GM12878 (cell line): ENCODE measurements at regions not wholly inside any gene's neighbourhood (a gene's known extent, or its start where the extent isn't known, plus 50 kb on each side); places are given as distances from the start of the nearest gene placed in this dataset.

Source experiments
- EGR1 ChIP-seq, 2 experiments: IDR thresholded peaks; 1 replicate in 1 of 2; 2 replicates in 1 of 2; pipeline ENCODE4 v1.6.1; 2011 to 2012; ENCODE audit warnings: low read depth in 2 of 2, low read length in 2 of 2, borderline replicate concordance in 1 of 2, mild to moderate bottlenecking in 1 of 2, moderate library complexity in 1 of 2
- JUND ChIP-seq: IDR thresholded peaks from 2 replicates; pipeline ENCODE4 v1.6.1; 2012; ENCODE audit warnings: low read depth, mild to moderate bottlenecking, low read length, improper control_type of control experiment, moderate library complexity
- NFIC ChIP-seq: IDR thresholded peaks from 2 replicates; pipeline ENCODE4 v1.6.1; 2012; ENCODE audit warnings: low read depth, mild to moderate bottlenecking, inconsistent platforms, low read length, moderate library complexity
- POLR2A ChIP-seq: IDR thresholded peaks from 2 replicates; pipeline ENCODE4 v1.6.1; 2011; ENCODE audit warnings: low read depth, mild to moderate bottlenecking, low read length
- RAD21 ChIP-seq: IDR thresholded peaks from 2 replicates; pipeline ENCODE4 v1.6.1; 2011; ENCODE audit warnings: mild to moderate bottlenecking, low read depth, low read length, moderate library complexity; ENCODE audit not compliant: insufficient read depth
- TAF1 ChIP-seq: IDR thresholded peaks from 2 replicates; pipeline ENCODE4 v1.6.1; 2011; ENCODE audit warnings: mild to moderate bottlenecking, low read depth, low read length, borderline replicate concordance
- YY1 ChIP-seq: IDR thresholded peaks from 2 replicates; pipeline ENCODE4 v1.6.1; 2011; ENCODE audit warnings: low read depth, mild to moderate bottlenecking, low read length
- ZNF24 ChIP-seq: fragments of 450-650 bp; IDR thresholded peaks from 2 replicates; pipeline ENCODE4 v1.6.1; 2017; ENCODE audit warnings: antibody characterized with exemption, mild to moderate bottlenecking
- ZSCAN29 ChIP-seq: fragments of 450-650 bp; IDR thresholded peaks from 2 replicates; pipeline ENCODE4 v1.6.1; 2017; ENCODE audit warnings: mild to moderate bottlenecking, moderate library complexity
- TF ChIP-seq, protein P1 (sequence below): IDR thresholded peaks from 2 replicates; pipeline ENCODE4 v1.6.1; 2012; ENCODE audit warnings: improper control_type of control experiment, low read depth, low read length; ENCODE audit not compliant: insufficient replicate concordance
- TF ChIP-seq, protein P2 (sequence below), 3 experiments: IDR thresholded peaks in 2 of 3; conservative IDR thresholded peaks in 1 of 3; 2 replicates each; pipeline ENCODE4 v1.5.1; 2011; ENCODE audit warnings: low read depth in 3 of 3, low read length in 3 of 3, mild to moderate bottlenecking in 3 of 3, control low read depth in 2 of 3, moderate library complexity in 2 of 3, inconsistent platforms in 1 of 3, mixed read lengths in 1 of 3; ENCODE audit not compliant: control insufficient read depth in 2 of 3, insufficient read depth in 1 of 3; ENCODE audit errors: extremely low read depth in 1 of 3
- TF ChIP-seq, protein P3 (sequence below): IDR thresholded peaks from 2 replicates; pipeline ENCODE4 v1.6.1; 2011; ENCODE audit warnings: borderline replicate concordance, low read depth, mild to moderate bottlenecking, moderate library complexity, low read length; ENCODE audit not compliant: insufficient read depth, poor library complexity, severe bottlenecking
- TF ChIP-seq, protein P4 (sequence below): fragments of 150-350 bp; IDR thresholded peaks from 2 replicates; pipeline ENCODE4 v1.6.1; 2016; ENCODE audit warnings: low read depth, low read length

DNA sequence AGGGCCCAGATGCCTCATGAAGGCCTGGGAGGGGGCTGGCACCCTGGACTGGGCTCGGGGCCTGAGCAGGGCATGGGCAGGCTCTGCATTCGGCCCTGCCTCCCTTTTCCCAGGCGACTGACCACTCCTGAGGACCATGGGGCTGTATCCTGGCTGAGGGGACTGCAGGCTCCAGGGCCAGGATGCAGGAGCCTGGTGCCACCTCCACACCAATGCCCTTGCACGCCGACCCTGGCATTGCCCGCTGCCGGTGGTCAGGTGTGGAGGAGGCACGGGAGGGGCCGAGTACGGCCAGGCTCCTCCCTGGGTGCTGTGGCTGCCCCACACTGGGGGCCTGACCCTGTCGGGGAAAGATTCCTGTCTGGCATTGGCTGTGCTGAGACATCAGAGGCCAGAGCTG is 128.9 kb downstream of the SIK1 start:
- TF ChIP-seq TAF1 (no peak), ZNF24 (no peak), YY1 (no peak), NFIC (no peak), RAD21 (no peak), ZSCAN29 (no peak), JUND (no peak), POLR2A (no peak), EGR1 (IDR thresholded peaks at IDR 0.05; ENCODE audit: borderline replicate concordance in 1 of 2, low read depth in 2 of 2, low read length in 2 of 2) (no peak)
- TF ChIP-seq, protein P1, sequence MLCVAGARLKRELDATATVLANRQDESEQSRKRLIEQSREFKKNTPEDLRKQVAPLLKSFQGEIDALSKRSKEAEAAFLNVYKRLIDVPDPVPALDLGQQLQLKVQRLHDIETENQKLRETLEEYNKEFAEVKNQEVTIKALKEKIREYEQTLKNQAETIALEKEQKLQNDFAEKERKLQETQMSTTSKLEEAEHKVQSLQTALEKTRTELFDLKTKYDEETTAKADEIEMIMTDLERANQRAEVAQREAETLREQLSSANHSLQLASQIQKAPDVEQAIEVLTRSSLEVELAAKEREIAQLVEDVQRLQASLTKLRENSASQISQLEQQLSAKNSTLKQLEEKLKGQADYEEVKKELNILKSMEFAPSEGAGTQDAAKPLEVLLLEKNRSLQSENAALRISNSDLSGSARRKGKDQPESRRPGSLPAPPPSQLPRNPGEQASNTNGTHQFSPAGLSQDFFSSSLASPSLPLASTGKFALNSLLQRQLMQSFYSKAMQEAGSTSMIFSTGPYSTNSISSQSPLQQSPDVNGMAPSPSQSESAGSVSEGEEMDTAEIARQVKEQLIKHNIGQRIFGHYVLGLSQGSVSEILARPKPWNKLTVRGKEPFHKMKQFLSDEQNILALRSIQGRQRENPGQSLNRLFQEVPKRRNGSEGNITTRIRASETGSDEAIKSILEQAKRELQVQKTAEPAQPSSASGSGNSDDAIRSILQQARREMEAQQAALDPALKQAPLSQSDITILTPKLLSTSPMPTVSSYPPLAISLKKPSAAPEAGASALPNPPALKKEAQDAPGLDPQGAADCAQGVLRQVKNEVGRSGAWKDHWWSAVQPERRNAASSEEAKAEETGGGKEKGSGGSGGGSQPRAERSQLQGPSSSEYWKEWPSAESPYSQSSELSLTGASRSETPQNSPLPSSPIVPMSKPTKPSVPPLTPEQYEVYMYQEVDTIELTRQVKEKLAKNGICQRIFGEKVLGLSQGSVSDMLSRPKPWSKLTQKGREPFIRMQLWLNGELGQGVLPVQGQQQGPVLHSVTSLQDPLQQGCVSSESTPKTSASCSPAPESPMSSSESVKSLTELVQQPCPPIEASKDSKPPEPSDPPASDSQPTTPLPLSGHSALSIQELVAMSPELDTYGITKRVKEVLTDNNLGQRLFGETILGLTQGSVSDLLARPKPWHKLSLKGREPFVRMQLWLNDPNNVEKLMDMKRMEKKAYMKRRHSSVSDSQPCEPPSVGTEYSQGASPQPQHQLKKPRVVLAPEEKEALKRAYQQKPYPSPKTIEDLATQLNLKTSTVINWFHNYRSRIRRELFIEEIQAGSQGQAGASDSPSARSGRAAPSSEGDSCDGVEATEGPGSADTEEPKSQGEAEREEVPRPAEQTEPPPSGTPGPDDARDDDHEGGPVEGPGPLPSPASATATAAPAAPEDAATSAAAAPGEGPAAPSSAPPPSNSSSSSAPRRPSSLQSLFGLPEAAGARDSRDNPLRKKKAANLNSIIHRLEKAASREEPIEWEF, result no peak
- TF ChIP-seq, protein P2, sequence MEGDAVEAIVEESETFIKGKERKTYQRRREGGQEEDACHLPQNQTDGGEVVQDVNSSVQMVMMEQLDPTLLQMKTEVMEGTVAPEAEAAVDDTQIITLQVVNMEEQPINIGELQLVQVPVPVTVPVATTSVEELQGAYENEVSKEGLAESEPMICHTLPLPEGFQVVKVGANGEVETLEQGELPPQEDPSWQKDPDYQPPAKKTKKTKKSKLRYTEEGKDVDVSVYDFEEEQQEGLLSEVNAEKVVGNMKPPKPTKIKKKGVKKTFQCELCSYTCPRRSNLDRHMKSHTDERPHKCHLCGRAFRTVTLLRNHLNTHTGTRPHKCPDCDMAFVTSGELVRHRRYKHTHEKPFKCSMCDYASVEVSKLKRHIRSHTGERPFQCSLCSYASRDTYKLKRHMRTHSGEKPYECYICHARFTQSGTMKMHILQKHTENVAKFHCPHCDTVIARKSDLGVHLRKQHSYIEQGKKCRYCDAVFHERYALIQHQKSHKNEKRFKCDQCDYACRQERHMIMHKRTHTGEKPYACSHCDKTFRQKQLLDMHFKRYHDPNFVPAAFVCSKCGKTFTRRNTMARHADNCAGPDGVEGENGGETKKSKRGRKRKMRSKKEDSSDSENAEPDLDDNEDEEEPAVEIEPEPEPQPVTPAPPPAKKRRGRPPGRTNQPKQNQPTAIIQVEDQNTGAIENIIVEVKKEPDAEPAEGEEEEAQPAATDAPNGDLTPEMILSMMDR (IDR thresholded peaks at IDR 0.05 in 2 of 3, conservative IDR thresholded peaks at IDR 0.05 in 1 of 3; ENCODE audit: control insufficient read depth in 2 of 3, extremely low read depth in 1 of 3, insufficient read depth in 1 of 3, low read depth in 3 of 3, low read length in 3 of 3), result no peak
- TF ChIP-seq, protein P3, sequence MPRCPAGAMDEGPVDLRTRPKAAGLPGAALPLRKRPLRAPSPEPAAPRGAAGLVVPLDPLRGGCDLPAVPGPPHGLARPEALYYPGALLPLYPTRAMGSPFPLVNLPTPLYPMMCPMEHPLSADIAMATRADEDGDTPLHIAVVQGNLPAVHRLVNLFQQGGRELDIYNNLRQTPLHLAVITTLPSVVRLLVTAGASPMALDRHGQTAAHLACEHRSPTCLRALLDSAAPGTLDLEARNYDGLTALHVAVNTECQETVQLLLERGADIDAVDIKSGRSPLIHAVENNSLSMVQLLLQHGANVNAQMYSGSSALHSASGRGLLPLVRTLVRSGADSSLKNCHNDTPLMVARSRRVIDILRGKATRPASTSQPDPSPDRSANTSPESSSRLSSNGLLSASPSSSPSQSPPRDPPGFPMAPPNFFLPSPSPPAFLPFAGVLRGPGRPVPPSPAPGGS, result no peak
- TF ChIP-seq, protein P4, sequence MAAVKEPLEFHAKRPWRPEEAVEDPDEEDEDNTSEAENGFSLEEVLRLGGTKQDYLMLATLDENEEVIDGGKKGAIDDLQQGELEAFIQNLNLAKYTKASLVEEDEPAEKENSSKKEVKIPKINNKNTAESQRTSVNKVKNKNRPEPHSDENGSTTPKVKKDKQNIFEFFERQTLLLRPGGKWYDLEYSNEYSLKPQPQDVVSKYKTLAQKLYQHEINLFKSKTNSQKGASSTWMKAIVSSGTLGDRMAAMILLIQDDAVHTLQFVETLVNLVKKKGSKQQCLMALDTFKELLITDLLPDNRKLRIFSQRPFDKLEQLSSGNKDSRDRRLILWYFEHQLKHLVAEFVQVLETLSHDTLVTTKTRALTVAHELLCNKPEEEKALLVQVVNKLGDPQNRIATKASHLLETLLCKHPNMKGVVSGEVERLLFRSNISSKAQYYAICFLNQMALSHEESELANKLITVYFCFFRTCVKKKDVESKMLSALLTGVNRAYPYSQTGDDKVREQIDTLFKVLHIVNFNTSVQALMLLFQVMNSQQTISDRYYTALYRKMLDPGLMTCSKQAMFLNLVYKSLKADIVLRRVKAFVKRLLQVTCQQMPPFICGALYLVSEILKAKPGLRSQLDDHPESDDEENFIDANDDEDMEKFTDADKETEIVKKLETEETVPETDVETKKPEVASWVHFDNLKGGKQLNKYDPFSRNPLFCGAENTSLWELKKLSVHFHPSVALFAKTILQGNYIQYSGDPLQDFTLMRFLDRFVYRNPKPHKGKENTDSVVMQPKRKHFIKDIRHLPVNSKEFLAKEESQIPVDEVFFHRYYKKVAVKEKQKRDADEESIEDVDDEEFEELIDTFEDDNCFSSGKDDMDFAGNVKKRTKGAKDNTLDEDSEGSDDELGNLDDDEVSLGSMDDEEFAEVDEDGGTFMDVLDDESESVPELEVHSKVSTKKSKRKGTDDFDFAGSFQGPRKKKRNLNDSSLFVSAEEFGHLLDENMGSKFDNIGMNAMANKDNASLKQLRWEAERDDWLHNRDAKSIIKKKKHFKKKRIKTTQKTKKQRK, result no peak
